ENCODE measurements at regions not wholly inside any gene's neighbourhood (a gene's known extent, or its start where the extent isn't known, plus 50 kb on each side); places are given as distances from the start of the nearest gene placed in this dataset.
A peak's percentile ranks its signal among the peaks of the same experiment; 100 is the strongest.

GRCh38 chr10:71093531-71093930 is 118.8 kb upstream of the UNC5B start:
- FAIRE-seq (no peak), DNase-seq (ENCODE audit: low read depth, low spot score) (no peak)
- peaks cover 3% of the 10 kb centered on the region for H3K27me3 ChIP-seq (ENCODE audit: control insufficient read depth, extremely low read depth, insufficient read depth, low read length)
- H3K9me1 ChIP-seq (ENCODE audit: control insufficient read depth, extremely low read depth, insufficient read depth, low read length) = no peaks in the 10 kb centered on the region
- no peaks in the 10 kb centered on the region for H3K9me3 ChIP-seq (ENCODE audit: control insufficient read depth, low read depth, low read length)
- H4K20me1 ChIP-seq (ENCODE audit: control insufficient read depth, extremely low read depth, insufficient read depth, low read length) = no peaks in the 10 kb centered on the region
- H3K27ac ChIP-seq (ENCODE audit: control insufficient read depth, insufficient read depth, low read length) = no peak overlapping the region
- H3K79me2 ChIP-seq (ENCODE audit: control insufficient read depth, insufficient read depth, low read length) = no peaks in the 10 kb centered on the region
- peaks cover 6% of the 10 kb centered on the region for H3K4me1 ChIP-seq (ENCODE audit: control insufficient read depth, extremely low read depth, insufficient read depth, low read length)
- H3K4me3 ChIP-seq (ENCODE audit: control insufficient read depth in 2 of 3, extremely low read depth in 1 of 3, insufficient read depth in 2 of 3, low read depth in 1 of 3, low read length in 3 of 3) = no peak overlapping the region
- no peak for TF ChIP-seq EZH2 (IDR thresholded peaks at IDR 0.05; ENCODE audit: low read length)
- TF ChIP-seq, protein P1, sequence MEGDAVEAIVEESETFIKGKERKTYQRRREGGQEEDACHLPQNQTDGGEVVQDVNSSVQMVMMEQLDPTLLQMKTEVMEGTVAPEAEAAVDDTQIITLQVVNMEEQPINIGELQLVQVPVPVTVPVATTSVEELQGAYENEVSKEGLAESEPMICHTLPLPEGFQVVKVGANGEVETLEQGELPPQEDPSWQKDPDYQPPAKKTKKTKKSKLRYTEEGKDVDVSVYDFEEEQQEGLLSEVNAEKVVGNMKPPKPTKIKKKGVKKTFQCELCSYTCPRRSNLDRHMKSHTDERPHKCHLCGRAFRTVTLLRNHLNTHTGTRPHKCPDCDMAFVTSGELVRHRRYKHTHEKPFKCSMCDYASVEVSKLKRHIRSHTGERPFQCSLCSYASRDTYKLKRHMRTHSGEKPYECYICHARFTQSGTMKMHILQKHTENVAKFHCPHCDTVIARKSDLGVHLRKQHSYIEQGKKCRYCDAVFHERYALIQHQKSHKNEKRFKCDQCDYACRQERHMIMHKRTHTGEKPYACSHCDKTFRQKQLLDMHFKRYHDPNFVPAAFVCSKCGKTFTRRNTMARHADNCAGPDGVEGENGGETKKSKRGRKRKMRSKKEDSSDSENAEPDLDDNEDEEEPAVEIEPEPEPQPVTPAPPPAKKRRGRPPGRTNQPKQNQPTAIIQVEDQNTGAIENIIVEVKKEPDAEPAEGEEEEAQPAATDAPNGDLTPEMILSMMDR (optimal IDR thresholded peaks at IDR 0.05 in 1 of 3, IDR thresholded peaks at IDR 0.05 in 1 of 3, conservative IDR thresholded peaks at IDR 0.05 in 1 of 3; ENCODE audit: extremely low read depth in 1 of 3, insufficient read depth in 2 of 3, low read length in 3 of 3) = no peak
- H3K36me3 ChIP-seq (ENCODE audit: control insufficient read depth in 2 of 2, extremely low read depth in 1 of 2, insufficient read depth in 2 of 2, low read length in 2 of 2) = no peaks in the 10 kb centered on the region
- dilution Hi-C loops (cut with MboI; ENCODE audit: extremely low pct_ligation_motif_present, low sequenced_read_pairs) = no loop called here
- no peak overlapping the region for H2AFZ ChIP-seq (ENCODE audit: control insufficient read depth, low read length)
- no peak overlapping the region for H3K9ac ChIP-seq (ENCODE audit: control insufficient read depth, extremely low read depth, insufficient read depth, low read length)
- no peak overlapping the region for H3K4me2 ChIP-seq (ENCODE audit: control insufficient read depth, extremely low read depth, insufficient read depth, low read depth, low read length)

GRCh38 chr10:71094712-71095390 is 117.5 kb upstream of the UNC5B start:
- Histone ChIP-seq H3K4me2 (ENCODE audit: control insufficient read depth, extremely low read depth, insufficient read depth, low read depth, low read length) (no peak overlapping the region), H3K27ac (ENCODE audit: control insufficient read depth, insufficient read depth, low read length) (peak overlapping the region; percentile 15), H3K9ac (ENCODE audit: control insufficient read depth, extremely low read depth, insufficient read depth, low read length) (no peak overlapping the region), H3K79me2 (ENCODE audit: control insufficient read depth, insufficient read depth, low read length) (no peaks in the 10 kb centered on the region), H3K4me1 (ENCODE audit: control insufficient read depth, extremely low read depth, insufficient read depth, low read length) (peaks cover 6% of the 10 kb centered on the region), H3K9me3 (ENCODE audit: control insufficient read depth, low read depth, low read length) (no peaks in the 10 kb centered on the region), H3K4me3 (ENCODE audit: control insufficient read depth in 2 of 3, extremely low read depth in 1 of 3, insufficient read depth in 2 of 3, low read depth in 1 of 3, low read length in 3 of 3) (no peak overlapping the region), H3K9me1 (ENCODE audit: control insufficient read depth, extremely low read depth, insufficient read depth, low read length) (no peaks in the 10 kb centered on the region), H2AFZ (ENCODE audit: control insufficient read depth, low read length) (no peak overlapping the region), H3K27me3 (ENCODE audit: control insufficient read depth, extremely low read depth, insufficient read depth, low read length) (peaks cover 3% of the 10 kb centered on the region), H3K36me3 (ENCODE audit: control insufficient read depth in 2 of 2, extremely low read depth in 1 of 2, insufficient read depth in 2 of 2, low read length in 2 of 2) (no peaks in the 10 kb centered on the region), H4K20me1 (ENCODE audit: control insufficient read depth, extremely low read depth, insufficient read depth, low read length) (no peaks in the 10 kb centered on the region)
- FAIRE-seq = no peak
- dilution Hi-C loops (cut with MboI; ENCODE audit: extremely low pct_ligation_motif_present, low sequenced_read_pairs) = no loop called here
- TF ChIP-seq EZH2 (IDR thresholded peaks at IDR 0.05; ENCODE audit: low read length) = no peak
- TF ChIP-seq, protein P1 (optimal IDR thresholded peaks at IDR 0.05 in 1 of 3, IDR thresholded peaks at IDR 0.05 in 1 of 3, conservative IDR thresholded peaks at IDR 0.05 in 1 of 3; ENCODE audit: extremely low read depth in 1 of 3, insufficient read depth in 2 of 3, low read length in 3 of 3) = no peak
- DNase-seq (ENCODE audit: low read depth, low spot score) = no peak

All from keratinocyte (primary cell).